Sciatic nerve (tissue), 2 donors: ENCODE measurements at regions not wholly inside any gene's neighbourhood (a gene's known extent, or its start where the extent isn't known, plus 50 kb on each side); places are given as distances from the start of the nearest gene placed in this dataset.
A peak's percentile ranks its signal among the peaks of the same experiment; 100 is the strongest.

Experiments
- ATAC-seq: fragments of 200-7000 bp; cut with Tn5 transposase; one replicate; pipeline ENCODE4 v1.9.1; 2020; ENCODE audit warnings: mild to moderate bottlenecking, moderate library complexity
- DNase-seq: peaks from one replicate; pipeline ENCODE4 v3.0.0-alpha.2; 2020; ENCODE audit warnings: low spot score
- intact Hi-C: fragments of 100-400 bp; cut with DNase I; formaldehyde crosslinking; loops from one replicate; pipeline ENCODE4 v1.14.2; 2022
- donor health status: DM: no; HTN: no; CAD: no.
- donor health status: DM: no; HTN: no; CAD: no.

DNA sequence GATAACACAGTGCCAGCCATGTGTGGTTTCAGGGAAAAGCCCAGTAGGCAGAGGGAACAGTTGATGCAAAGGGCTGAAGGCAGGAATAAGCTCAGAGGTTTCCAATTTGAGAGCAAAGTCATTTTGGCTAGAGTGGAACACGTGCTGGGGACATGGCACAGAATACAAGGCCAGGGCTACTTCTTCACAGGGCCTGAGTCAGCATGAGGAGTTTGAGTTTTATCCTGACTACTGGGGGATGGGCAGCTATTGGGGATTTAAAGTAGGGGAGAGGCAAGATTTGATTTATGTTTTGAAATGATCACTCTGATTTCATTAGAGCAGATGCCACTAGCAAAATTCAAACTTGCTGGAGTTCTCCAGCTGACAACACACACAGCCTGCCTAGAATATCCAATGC is 241.1 kb upstream of the CSF3R start:
- intact Hi-C loops, result no loop called here
- no peak for ATAC-seq
- no peak for DNase-seq

DNA sequence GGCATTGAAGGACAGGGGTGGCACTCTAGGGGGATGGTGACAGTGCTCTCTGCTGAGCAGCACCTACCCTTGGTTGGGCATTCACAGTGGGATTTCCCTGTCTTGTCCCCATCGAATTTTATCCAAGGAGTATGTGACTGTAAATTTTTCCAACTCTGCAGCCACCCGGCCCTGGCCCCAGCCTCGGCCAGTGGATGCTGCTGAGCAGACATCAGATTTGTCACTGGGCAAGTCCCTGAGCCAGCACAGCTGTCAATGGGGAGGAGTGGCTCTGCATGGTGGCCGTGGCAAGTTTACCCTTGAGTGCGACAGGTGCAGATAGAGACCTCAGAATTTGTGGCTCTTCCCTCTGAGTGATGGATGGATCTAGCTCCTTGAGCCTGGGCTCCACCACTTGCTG is 240.2 kb upstream of the CSF3R start:
- ATAC-seq, result no peak
- DNase-seq, result no peak
- intact Hi-C loops, result no loop called here

DNA sequence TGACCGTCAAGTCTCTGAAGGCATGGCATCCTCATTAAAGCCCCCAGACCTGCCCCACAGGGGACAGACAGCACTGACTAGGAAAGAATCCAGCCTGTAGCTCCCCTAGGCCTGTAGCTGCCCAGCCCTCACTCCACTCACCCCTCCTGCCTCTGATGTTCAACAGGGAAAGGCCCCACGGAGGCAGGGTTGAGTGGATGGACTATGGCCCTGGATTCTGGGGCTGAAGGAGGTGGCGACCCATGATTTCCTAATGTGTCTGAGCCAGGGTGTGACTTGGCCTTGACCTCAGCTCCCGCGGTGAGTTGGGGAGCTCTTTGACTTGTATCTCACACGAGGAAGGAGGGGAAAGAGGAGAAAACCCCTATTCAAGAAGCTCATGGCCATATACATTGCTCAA is 238.5 kb upstream of the CSF3R start:
- DNase-seq (no peak), ATAC-seq (no peak)
- intact Hi-C loops, result no loop called here

DNA sequence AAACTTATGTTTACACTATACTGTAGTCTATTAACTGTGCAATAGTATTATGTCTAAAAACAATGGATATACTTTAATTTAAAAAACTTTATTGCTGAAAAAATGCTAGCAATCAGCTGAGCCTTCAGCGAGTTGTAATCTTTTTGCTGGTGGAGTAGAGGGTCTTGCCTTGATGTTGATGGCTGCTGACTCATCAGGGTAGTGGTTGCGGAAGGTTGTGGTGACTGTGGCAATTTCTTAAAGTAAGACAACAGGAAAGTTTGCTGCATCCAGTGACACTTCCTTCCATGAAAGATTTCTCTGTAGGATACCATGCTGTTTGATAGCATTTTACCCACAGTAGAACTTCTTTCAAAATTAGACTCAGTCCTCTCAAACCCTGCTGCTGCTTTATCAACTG is 234.7 kb upstream of the CSF3R start:
- intact Hi-C loops, result no loop called here
- no peak for DNase-seq
- no peak for ATAC-seq

DNA sequence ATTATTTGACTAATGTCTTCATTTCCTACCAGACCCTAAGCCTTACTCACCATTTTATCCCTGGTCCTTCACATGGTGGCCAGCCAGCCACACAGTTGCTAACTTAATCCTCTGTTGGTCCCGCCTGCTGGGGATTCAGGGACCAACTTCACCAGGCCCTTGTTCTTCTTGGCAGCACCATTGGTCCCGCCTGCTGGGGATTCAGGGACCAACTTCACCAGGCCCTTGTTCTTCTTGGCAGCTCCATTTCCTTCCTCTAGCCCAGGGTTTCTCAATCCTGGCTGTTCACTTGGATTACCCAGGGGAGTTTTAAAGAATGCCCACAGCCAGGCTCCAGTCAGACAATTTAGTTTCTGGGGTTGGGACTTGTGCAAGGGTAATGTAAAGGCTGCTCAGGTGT is 233.1 kb upstream of the CSF3R start:
- ATAC-seq (no peak), DNase-seq (no peak)
- intact Hi-C loops, result no loop called here

DNA sequence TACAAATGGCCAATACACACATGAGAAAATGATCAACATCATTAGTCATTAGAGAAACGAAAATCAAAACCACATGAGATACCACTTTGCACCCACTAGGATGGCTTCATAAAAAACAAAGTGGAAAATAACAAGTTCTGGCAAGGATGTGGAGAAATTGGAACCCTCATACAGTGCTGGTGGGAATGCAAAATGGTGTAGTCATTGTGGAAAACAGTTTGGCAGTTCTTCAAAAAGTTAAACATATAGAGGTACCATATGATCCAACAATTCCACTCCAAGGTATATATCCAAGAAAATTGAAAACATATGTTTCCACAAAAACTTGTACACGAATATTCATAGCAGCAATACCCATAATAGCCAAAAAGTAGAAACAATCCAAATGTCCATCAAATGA is 231.6 kb upstream of the CSF3R start:
- intact Hi-C loops, result no loop called here
- DNase-seq (no peak), ATAC-seq (no peak)

DNA sequence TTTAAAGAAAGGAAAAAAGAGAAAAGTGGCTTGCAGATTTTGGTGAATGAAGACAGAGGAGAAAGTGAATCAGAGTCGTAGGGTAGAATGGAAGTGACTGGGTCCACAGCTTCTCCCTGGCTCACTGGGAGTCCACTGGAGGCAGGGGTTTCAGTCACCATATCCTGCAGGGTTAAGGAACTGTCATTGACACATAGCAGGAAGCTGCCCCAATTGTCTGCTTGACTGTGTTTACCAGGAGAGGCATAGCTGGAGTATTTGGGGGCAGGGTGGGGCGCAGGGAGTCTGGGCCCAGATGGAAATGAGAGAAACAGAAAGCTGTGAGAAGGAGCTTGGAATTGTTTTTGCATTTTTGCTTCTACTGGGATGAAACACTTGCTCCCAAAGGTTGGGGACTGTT is 228.8 kb upstream of the CSF3R start:
- ATAC-seq (no peak), DNase-seq (no peak)
- intact Hi-C loops, result no loop called here

DNA sequence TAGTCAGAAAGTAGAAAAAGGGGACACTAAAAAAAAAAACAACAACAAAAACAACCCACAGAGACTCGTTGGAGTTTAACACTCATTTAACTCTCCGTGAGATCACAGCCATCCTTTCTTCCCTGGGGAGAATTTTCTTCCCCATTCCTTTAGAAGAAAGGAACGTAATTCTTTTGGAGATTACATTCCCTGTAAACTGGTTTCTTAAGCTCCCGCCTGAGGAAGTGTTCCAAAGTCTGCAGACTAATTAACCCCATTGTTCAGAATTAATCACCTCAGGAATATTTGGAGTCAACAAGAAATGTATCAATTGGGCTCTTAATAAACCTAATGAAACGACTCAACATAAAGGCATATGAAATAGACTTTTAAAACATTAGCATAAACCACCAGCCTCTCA is 228.2 kb upstream of the CSF3R start:
- ATAC-seq, result no peak
- DNase-seq, result no peak
- intact Hi-C loops, result no loop called here

DNA sequence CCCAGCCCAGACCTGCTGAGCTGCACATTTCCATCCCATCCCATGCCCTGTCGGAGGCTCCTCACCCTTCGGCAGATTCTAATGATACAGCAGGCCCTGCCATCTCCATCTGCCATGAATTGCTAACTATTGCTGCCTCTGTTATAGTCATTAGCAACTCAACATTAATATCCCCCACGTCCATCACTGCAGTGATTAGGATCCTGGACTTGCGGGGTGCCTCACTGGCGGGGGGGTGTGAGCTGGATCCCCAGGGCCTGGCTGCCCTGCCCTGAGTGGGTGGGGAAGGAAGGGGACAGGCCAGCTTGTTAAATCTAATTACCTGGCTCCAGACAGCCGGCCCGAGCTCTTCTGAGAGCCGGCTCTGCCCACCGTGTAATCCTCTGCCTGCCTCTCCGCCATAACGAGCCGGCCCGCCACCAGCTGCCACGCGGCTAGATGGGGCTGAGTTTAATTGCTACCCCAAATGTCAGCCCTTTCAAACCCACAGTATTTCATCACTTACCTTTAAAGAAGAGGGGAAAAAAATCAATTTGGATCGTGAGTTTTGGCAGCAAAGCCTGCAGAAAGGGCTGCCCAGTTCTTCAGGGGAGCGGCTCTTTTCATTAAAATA is 227.3 kb upstream of the CSF3R start:
- DNase-seq (no peak), ATAC-seq (no peak)
- intact Hi-C loops, result loop anchor here (10.0 kb wide), 1 partner anchor 315 kb away; no protein-coding TSS in a partner anchor

DNA sequence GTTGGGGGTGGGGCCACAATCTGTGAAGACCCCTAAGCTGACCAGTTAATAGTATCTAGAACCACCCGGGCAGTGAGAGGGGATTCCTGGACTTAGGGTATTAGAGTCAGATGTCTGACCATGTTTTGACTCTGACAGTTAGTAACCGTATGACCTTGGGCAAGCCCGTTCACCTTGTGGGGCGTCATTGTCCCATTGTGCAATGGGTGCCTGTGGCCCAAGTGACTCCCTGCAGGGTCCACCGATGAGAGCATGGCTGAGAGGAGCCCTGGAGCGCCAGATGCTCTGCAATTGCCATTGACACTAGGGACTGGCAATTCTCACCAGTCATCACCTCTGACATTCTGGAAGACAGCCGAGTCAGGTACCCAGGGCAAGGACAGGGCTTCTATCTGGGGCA is 225.9 kb upstream of the CSF3R start:
- intact Hi-C loops, result loop anchor here (10.0 kb wide), 1 partner anchor 316 kb away; no protein-coding TSS in a partner anchor
- no peak for ATAC-seq
- no peak for DNase-seq

DNA sequence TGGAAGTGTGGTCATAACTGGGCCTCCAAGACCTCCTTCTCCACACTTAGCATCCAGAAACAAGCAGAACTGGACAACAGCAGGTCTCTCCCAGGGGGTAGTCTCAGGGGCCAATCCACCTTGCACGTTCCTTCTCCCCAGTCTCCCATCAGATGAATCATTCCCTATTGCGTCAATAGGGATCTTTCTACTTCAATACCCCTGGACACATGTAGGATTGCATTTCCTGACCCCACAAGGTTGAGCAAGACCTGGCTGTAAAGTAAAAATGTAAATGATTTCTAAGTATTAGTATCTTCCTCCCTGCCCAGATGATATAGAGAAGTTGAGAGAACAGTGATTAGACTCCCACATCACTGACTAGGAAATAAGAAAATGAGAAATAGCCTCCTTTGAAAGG is 224.5 kb upstream of the CSF3R start:
- DNase-seq, result no peak
- intact Hi-C loops, result loop anchor here (10.0 kb wide), 1 partner anchor 318 kb away; no protein-coding TSS in a partner anchor
- no peak for ATAC-seq

DNA sequence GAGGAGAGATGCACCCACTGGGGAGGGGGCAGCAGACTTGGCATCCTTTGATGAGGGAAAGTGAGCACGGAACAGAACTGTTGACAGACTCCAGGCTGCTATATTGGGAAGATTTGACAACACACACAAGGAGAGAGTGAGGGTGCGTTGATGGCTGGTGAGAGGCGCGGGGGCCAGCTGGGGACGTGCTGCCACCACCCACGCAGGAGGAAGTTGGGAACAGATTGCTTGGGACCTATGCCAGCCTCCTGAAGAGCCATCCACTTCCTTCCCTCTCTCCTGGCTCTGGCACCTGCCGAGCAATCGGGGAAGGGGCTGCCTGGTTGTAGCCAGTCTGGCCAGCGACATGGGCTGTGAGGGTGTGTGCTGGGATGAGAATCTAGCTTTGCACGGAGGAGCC is 223.7 kb upstream of the CSF3R start:
- intact Hi-C loops, result loop anchor here (10.0 kb wide), 1 partner anchor 318 kb away; no protein-coding TSS in a partner anchor
- DNase-seq (no peak), ATAC-seq (no peak)

DNA sequence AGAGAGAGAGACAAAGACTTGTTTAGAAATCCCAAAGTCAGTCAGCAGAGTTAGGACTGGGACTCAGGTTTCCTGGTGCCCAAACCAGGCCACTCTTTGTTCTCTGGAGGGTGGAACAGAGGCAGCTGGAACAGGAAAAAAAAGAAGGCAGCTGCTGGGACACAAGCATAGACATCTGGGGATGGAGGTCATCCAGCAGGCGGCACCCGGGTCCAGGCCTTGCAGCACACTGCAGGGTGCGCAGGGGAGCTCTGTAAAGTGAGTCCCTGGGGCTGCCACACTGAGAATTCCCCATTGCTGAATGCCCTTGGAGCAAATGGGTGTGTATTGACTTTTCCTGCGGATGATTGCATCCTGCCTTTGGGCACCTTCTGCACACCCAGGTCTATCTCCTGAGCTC is 222.9 kb upstream of the CSF3R start:
- no peak for ATAC-seq

DNA sequence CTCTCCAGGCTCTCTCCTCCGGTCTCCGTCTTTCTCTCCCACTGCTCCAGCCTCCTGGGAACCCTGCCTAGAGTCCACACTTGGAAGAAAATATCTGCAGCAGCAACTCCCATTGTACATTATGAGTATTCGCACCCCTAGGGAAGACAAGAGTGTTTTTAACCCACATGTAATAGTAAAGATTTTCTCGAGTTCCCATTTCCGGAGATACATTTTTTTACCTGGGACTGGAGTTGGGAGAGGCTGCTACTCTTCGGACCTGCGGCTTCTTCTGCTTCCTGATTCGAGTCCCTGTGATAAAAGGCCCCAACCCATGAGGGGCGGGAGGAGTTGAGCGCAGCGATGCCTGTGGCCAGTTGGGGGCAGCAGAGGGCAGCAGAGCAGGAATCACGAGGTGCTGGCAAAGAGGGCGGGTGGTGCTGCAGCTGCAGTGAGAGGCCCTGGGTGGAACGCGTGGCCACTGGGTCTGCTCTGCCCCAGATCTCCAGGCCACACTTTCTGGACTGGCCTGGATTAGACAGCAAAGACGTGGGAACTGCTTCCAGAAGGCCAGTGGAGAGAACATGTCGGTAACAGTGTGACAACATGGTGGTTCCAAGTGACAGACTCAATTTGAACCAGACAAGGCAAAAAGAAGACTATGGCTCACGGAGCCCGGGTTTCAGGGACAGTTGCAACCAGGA is 221.0 kb upstream of the CSF3R start:
- DNase-seq (peak; percentile 86), ATAC-seq (peak; percentile 90)
- intact Hi-C loops, result loop anchor here (5.0 to 10.0 kb wide), 2 partner anchors 321 to 734 kb away; no protein-coding TSS in a partner anchor

More for the DNA sequence above, 222.9 kb upstream of the CSF3R start:
- no peak for DNase-seq
- intact Hi-C loops, result loop anchor here (10.0 kb wide), 1 partner anchor 319 kb away; no protein-coding TSS in a partner anchor

DNA sequence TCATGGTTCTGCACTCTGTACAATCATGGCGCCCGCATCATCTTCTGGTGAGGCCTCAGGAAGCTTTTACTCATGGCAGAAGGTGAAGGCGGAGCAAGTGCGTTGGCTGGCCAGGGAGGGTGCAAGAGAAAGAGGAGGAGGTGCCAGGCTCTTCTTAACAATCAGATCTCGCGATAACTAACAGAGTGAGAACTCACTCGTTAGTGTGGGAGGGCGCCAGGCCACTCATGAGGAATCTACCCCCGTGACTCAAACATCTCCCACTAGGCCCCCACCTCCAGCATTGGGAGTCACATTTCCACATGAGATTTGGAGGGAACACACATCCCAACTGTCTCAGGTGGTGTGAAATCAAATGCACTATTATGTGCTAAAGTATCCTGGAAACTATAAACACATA is 220.2 kb upstream of the CSF3R start:
- DNase-seq (no peak), ATAC-seq (no peak)
- intact Hi-C loops, result loop anchor here (5.0 to 10.0 kb wide), 2 partner anchors 322 to 734 kb away; no protein-coding TSS in a partner anchor

DNA sequence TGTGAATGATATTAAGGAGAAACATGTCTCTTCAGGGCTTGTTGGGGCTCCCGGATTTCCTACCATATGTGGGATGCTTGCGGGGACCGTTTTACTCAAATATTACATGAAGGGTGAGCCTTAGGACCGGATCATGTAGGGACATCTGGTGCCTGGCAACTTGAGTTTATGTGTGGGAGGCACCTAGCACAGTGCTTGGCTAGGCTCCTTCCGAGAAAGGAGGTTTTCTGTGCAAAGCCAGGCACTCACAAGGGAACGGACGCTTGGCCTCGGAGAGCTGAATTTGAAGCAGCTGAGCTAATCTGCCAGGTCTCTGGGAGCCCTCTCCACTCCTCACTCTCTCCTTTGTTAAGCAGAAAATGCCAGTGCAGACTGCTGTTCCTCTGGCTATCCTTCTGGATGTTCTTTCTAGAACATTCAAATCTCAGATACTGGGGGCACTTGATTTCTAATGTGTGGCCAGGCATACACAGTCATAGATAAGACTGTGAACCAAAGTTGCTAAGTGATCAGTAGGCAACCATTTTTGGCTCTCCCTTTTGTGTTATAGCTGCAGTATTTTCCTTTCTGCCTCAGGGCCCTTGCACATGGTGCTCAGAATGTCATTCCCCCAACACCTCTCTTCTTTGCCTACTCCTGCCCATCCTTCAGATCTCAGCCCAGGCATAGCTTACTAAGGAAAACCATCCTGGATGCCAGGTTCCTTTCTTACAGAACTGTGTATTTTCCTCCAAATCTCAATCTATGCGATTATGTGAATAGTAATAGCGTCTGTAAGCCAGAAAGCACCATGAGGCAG is 216.6 kb upstream of the CSF3R start:
- ATAC-seq (no peak), DNase-seq (no peak)
- intact Hi-C loops, result no loop called here

DNA sequence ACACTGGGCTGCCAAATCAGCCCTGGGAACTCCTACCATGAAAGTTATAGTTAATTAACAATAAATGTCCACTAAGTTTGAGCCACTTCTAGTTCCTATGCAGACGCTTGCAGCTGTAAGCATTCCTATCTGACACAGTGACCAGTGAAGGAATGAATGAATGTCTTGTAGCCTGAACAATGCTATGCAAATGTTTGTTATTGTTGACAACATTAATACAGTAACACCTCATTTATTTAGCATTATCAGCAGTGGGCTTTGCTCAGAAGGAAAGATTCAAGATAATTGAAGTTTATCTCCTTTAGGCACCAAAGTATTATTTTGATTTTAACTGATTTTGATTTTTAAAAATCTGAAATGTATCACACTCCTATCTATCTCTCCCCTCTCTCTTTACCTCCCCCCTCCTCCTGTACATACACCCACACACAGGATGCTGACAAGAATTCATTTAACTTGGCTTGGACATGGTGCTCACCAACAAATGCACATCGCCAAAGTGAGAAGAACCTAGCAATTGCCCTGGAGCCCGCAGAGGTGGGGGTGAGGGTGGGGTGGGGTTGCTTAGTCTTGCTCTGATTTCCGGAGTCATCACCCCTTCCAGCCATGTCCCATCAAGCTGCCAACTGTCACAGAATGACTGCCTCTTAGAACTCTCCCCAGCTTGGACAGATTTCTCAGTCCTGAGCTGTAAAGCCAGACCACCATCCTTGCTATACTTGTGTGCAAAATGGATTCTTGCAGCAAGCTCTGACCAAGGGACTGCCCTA is 215.3 kb upstream of the CSF3R start:
- no peak for ATAC-seq
- no peak for DNase-seq
- intact Hi-C loops, result no loop called here

DNA sequence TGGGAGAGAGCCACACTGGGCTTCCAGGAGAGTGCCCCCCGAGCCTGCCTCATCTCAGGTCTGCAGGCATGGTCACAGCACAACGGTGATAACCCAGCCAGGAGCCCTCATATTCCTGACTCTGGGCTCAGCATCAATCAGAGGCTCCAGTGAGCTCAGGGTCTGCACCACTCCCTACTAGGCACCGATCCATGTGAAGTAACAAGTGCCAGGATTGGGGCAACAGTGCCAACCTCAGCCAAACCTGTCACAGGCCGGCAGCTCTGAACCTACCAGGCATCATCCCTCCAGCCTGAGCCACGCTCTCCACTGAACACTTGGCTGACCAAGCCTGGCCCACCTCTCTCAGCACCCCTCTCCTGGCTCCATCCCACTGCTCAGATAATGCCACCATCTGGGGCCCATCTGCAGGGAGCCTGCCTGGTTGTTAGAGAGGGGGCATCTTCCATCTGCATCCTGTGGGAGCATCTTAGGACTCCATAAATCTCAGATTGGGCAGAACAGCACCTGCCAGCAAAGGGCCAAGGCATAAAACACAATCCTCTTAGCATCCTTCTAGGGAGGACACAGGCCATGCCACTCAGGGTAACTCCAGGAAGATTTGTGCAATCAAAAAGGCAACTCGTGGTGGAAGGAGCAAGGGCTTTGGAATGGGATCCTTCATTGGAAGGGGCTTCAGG is 213.7 kb upstream of the CSF3R start:
- intact Hi-C loops, result no loop called here
- ATAC-seq (no peak), DNase-seq (no peak)

DNA sequence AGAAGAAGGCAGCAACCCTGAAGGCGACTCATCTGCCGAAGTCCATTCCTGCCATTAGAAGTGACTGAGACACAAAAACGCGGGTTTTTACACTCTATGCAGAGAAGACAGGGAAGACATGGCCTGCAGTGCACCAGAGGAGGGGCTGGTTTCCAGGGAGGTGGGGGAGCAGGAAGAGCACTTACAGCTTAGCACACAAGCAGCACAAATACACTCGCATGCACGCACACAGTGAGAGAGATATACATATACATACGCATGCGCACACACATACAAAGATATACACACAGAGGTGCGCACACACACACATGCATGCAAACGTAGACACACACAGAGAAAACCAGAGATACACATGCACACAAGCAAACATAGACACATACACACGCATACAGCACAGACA is 210.9 kb upstream of the CSF3R start:
- DNase-seq (no peak), ATAC-seq (no peak)
- intact Hi-C loops, result no loop called here
